Heart right ventricle (tissue), 16 donors: ENCODE measurements at regions not wholly inside any gene's neighbourhood (a gene's known extent, or its start where the extent isn't known, plus 50 kb on each side); places are given as distances from the start of the nearest gene placed in this dataset.

Experiments
- ATAC-seq, 8 donors: fragments of 200-7000 bp; cut with Tn5 transposase; one replicate each; pipeline ENCODE4 v1.9.1; 2020; ENCODE audit warnings: mild to moderate bottlenecking in 8 of 8, moderate library complexity in 8 of 8, moderate number of reproducible peaks in 1 of 8
- DNase-seq, 2 donors: peaks; one replicate each; pipeline ENCODE4 v3.0.0-alpha.2; 2020
- H3K27ac ChIP-seq, 10 donors: fragments of 200-600 bp; sonication (generic) in 2 of 10; one replicate each; pipeline versions ENCODE4 v1.5.0 to v1.8.0; 2020 to 2022; ENCODE audit warnings: mild to moderate bottlenecking in 3 of 10
- H3K27me3 ChIP-seq, 7 donors: fragments of 200-600 bp; one replicate each; pipeline ENCODE4 v1.8.0; 2021 to 2022; ENCODE audit warnings: mild to moderate bottlenecking in 2 of 7
- H3K36me3 ChIP-seq, 9 donors: fragments of 200-600 bp; sonication (generic) in 1 of 9; one replicate each; pipeline versions ENCODE4 v1.5.0 to v1.8.0; 2020 to 2022; ENCODE audit warnings: mild to moderate bottlenecking in 2 of 9
- H3K4me1 ChIP-seq, 9 donors: fragments of 200-600 bp; sonication (generic) in 1 of 9; one replicate each; pipeline versions ENCODE4 v1.5.0 to v1.8.0; 2020 to 2022; ENCODE audit warnings: mild to moderate bottlenecking in 4 of 9
- H3K4me3 ChIP-seq, 10 donors: fragments of 200-600 bp; sonication (generic) in 2 of 10; one replicate each; pipeline versions ENCODE4 v1.5.0 to v1.8.0; 2020 to 2022; ENCODE audit warnings: mild to moderate bottlenecking in 7 of 10, moderate library complexity in 2 of 10
- H3K9me3 ChIP-seq, 11 donors: fragments of 200-600 bp in 10 of 11; sonication (generic) in 2 of 11; one replicate each; pipeline versions ENCODE4 v1.5.0 to v1.8.0; 2013 to 2022; ENCODE audit warnings: mild to moderate bottlenecking in 2 of 11, control low read depth in 1 of 11, moderate library complexity in 1 of 11
- WGBS, 2 donors: extraction: QIAGEN DNeasy Blood & Tissue Kit; methylation state at CpG; one replicate each; pipeline ENCODE4 v1.1.7; 2013; ENCODE audit warnings: inconsistent platforms in 1 of 2; 5-methylcytosine and 5-hydroxymethylcytosine counted together
- intact Hi-C, 10 donors: fragments of 100-400 bp; cut with DNase I; formaldehyde crosslinking; loops; one replicate each; pipeline versions ENCODE4 v1.11.1 to v1.14.2; 2022
- TF ChIP-seq, protein P1 (sequence below), 9 donors: fragments of 200-600 bp; sonication (generic) in 2 of 9; IDR thresholded peaks; one replicate each; pipeline versions ENCODE4 v1.5.0 to v1.8.0; 2021 to 2022; ENCODE audit warnings: antibody characterized with exemption in 9 of 9, mild to moderate bottlenecking in 5 of 9, moderate library complexity in 1 of 9
- donor health status: Arrhythmogenic right ventricular cardiomyopathy.
- donor health status: ischemic (EF 13 %, LVEDD 7.1; RV severe dilation, severe dysfunction).
- donor health status: healthy with polysubstance abuse.
- donor health status: DM: no; HTN: yes; CAD: no.
- donor health status: DM: no; HTN: no; CAD: no.
- donor health status: ischemic (EF 25% LVEDD 6.9; RV normal size, moderate dysfunction).
- donor health status: ischemic (EF 25% LVEDD 5.7; RV mildly dilated, moderate dysfunction).
- donor health status: healthy.
- donor health status: DM: yes; HTN: yes; CAD: no.
- donor health status: Ischemic cardiomyopathy.
- donor health status: ischemic (EF 35%, LVEDD 5.7; RV mildly dilated, moderate dysfunction).
- donor health status: nonischemic (EF 11% LVEDD 7.7; RV severe dilation, severe dysfunction).
- donor health status: DM: yes; HTN: yes; CAD: no.
- donor health status: PGD.
- donor health status: ischemic (EF 29% LVEDD 5.4; RV normal size, mild dysfunction).
- donor health status: nonischemic (EF 23%, LVEDD 6.1; RV moderate dilation, normal function).

DNA sequence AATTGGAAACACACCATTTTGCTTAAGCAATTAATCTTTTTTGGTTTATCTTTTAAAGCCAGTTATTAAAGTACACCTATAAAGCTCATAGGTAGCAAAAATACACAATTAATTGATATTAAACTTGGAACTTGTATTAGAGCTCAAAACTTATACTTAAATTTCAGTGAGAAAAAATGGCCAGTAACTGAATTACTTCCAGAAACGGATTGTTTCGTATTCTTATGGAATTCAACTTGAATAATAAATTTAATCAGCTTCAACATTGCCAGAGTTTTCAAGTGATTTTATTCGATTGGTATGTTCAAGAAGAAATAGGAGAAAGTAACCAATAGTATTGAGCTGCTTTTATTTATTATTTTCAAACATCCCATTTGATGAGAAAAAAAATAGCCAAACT, 112.7 kb upstream of the PDE10A start:
- Histone ChIP-seq H3K4me3 (peak overlapping the region in 1 of 10 donors; percentile 8), H3K27me3 (no peaks in the 10 kb centered on the region), H3K9me3 (no peaks in the 10 kb centered on the region), H3K4me1 (peaks cover 0 to 34% (median 6%) of the 10 kb centered on the region in 9 donors), H3K27ac (peak overlapping the region in 5 of 10 donors; percentile 47 to 80 (median 59)), H3K36me3 (no peaks in the 10 kb centered on the region)
- no peak for DNase-seq
- WGBS, 2 donors: 85 to 94% methylated on average over 3 of the region's 3 CpGs
- TF ChIP-seq, protein P1, sequence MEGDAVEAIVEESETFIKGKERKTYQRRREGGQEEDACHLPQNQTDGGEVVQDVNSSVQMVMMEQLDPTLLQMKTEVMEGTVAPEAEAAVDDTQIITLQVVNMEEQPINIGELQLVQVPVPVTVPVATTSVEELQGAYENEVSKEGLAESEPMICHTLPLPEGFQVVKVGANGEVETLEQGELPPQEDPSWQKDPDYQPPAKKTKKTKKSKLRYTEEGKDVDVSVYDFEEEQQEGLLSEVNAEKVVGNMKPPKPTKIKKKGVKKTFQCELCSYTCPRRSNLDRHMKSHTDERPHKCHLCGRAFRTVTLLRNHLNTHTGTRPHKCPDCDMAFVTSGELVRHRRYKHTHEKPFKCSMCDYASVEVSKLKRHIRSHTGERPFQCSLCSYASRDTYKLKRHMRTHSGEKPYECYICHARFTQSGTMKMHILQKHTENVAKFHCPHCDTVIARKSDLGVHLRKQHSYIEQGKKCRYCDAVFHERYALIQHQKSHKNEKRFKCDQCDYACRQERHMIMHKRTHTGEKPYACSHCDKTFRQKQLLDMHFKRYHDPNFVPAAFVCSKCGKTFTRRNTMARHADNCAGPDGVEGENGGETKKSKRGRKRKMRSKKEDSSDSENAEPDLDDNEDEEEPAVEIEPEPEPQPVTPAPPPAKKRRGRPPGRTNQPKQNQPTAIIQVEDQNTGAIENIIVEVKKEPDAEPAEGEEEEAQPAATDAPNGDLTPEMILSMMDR (IDR thresholded peaks at IDR 0.05): no peak
- ATAC-seq: no peak
- intact Hi-C loops: loop anchor here in 3 of 10 donors (1.0 to 5.0 kb wide), 4 partner anchors 43 to 113 kb away; partner anchors contain the start of gene PDE10A (in 1 of the 3)

DNA sequence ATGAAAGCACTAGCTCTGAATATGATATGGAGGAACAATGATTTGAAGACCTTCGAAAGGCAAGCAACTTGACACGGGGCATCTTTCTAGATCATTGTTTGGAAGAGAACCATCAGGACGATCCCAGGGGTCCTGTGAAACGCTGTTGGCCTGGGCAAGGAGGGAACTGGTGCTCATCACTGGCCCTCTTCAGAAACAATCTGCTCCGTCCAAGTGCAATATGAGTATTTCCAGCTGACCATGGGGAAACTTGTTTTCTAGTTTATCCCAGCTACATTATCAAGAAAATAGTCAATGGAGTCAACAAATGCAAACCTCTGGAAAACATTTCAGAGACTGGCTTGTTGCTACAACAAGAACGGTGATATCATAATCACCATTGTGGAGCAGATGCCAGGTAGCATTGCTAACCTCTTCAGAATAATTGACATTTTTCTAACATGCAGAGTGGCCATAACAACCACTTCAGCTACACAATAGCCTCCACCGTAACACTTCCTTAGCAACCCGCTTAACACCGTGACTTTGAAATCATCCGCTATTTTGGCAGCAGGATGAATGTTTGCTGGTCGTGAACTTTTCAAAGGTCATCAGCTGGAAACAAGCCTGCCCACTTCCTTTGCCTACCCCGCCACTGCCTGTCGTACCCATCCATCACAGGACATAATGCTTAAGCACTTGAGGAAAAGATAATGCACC, 112.0 kb upstream of the PDE10A start:
- H3K4me1 ChIP-seq: peaks cover 0 to 40% (median 6%) of the 10 kb centered on the region in 9 donors
- intact Hi-C loops: loop anchor here in 3 of 10 donors (1.0 to 5.0 kb wide), 4 partner anchors 43 to 113 kb away; partner anchors contain the start of gene PDE10A (in 1 of the 3)
- ATAC-seq (peak; percentile 86 to 99 (median 97)), DNase-seq (peak in 1 of 2 donors; percentile 86)
- TF ChIP-seq, protein P1 (IDR thresholded peaks at IDR 0.05): no peak
- H3K36me3 ChIP-seq: no peaks in the 10 kb centered on the region
- WGBS, 2 donors: 23 to 24% methylated on average over 13 of the region's 13 CpGs
- no peaks in the 10 kb centered on the region for H3K9me3 ChIP-seq
- peak overlapping the region in 1 of 10 donors; percentile 8 for H3K4me3 ChIP-seq
- peak overlapping the region in 9 of 10 donors; percentile 50 to 80 (median 72) for H3K27ac ChIP-seq
- H3K27me3 ChIP-seq: no peaks in the 10 kb centered on the region

GRCh38 chr6:165770397-165771082, 107.5 kb upstream of the PDE10A start:
- H3K9me3 ChIP-seq: no peaks in the 10 kb centered on the region
- no peak for DNase-seq
- ATAC-seq: no peak
- no peak overlapping the region for H3K4me3 ChIP-seq
- H3K27me3 ChIP-seq: no peaks in the 10 kb centered on the region
- peak overlapping the region in 1 of 10 donors; percentile 6 for H3K27ac ChIP-seq
- no peaks in the 10 kb centered on the region for H3K36me3 ChIP-seq
- intact Hi-C loops: no loop called here
- peaks cover 0 to 75% (median 25%) of the 10 kb centered on the region in 9 donors for H3K4me1 ChIP-seq
- TF ChIP-seq, protein P1 (IDR thresholded peaks at IDR 0.05): no peak
- WGBS, 2 donors: 83 to 90% methylated on average over 14 of the region's 14 CpGs

DNA sequence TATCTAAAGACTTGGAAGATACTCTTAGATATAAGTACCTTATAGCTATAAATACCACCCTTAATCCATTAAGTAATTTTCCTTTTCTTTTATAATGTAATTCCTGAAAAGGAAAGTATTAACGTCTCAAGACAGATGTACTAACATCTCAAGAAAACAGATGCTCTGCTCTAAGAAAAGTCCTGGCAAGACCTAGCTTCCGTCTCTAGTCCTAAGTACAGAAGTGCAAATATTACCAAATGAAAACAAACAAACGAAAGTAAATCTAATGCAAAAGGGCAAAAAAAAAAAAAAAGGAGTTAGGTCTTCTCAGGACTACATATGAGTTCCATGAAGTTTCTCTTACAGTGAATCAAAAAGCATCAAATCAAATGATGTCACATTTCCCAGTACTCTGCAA, 106.8 kb upstream of the PDE10A start:
- ATAC-seq (peak in 3 of 8 donors; percentile 14 to 57 (median 43)), DNase-seq (no peak)
- no peaks in the 10 kb centered on the region for H3K9me3 ChIP-seq
- H3K4me1 ChIP-seq: peaks cover 0 to 72% (median 24%) of the 10 kb centered on the region in 9 donors
- H3K4me3 ChIP-seq: no peak overlapping the region
- 43 to 54% methylated on average over 3 of the region's 3 CpGs for WGBS, 2 donors
- no peaks in the 10 kb centered on the region for H3K27me3 ChIP-seq
- TF ChIP-seq, protein P1 (IDR thresholded peaks at IDR 0.05): no peak
- intact Hi-C loops: loop anchor here in 1 of 10 donors (10.0 kb wide), 1 partner anchor 75 kb away; no protein-coding TSS in a partner anchor
- no peaks in the 10 kb centered on the region for H3K36me3 ChIP-seq
- peak overlapping the region in 3 of 10 donors; percentile 20 to 66 (median 48) for H3K27ac ChIP-seq
